HPDE6-E6E7 (cell line): ENCODE measurements at regions not wholly inside any gene's neighbourhood (a gene's known extent, or its start where the extent isn't known, plus 50 kb on each side); places are given as distances from the start of the nearest gene placed in this dataset.

Experiments used
- DNase-seq: peaks from one replicate; pipeline ENCODE4 v3.0.0; 2011; ENCODE audit warnings: missing footprints; ENCODE audit errors: extremely low spot score

- no peak for DNase-seq
Observed at GRCh38 chr9:84583866-84584265, 85.7 kb upstream of the NTRK2 start.

GRCh38 chr9:84586662-84587061 is 82.9 kb upstream of the NTRK2 start:
- no peak for DNase-seq

GRCh38 chr9:84587153-84587552 is 82.4 kb upstream of the NTRK2 start:
- DNase-seq = no peak

- DNase-seq = no peak
Observed at GRCh38 chr9:84589542-84589941, 80.0 kb upstream of the NTRK2 start.

GRCh38 chr9:84590706-84591105 is 78.8 kb upstream of the NTRK2 start:
- no peak for DNase-seq

- DNase-seq = no peak
Observed at GRCh38 chr9:84592918-84593317, 76.6 kb upstream of the NTRK2 start.

- no peak for DNase-seq
Observed at GRCh38 chr9:84593352-84593751, 76.2 kb upstream of the NTRK2 start.

GRCh38 chr9:84597131-84597530 is 72.4 kb upstream of the NTRK2 start:
- DNase-seq = no peak

- DNase-seq = no peak
Observed at GRCh38 chr9:84598921-84599636, 70.5 kb upstream of the NTRK2 start.

- DNase-seq = no peak
Observed at GRCh38 chr9:84600739-84601138, 68.8 kb upstream of the NTRK2 start.

- no peak for DNase-seq
Observed at GRCh38 chr9:84604223-84604622, 65.3 kb upstream of the NTRK2 start.

- DNase-seq = no peak
Observed at GRCh38 chr9:84609779-84610178, 59.8 kb upstream of the NTRK2 start.

GRCh38 chr9:84613431-84613830 is 56.1 kb upstream of the NTRK2 start:
- DNase-seq = no peak

GRCh38 chr9:84615544-84615943 is 54.0 kb upstream of the NTRK2 start:
- DNase-seq = no peak

GRCh38 chr9:84617411-84618029 is 52.0 kb upstream of the NTRK2 start:
- no peak for DNase-seq
